Fibroblast of the conjunctiva (primary cell): ENCODE measurements at regions not wholly inside any gene's neighbourhood (a gene's known extent, or its start where the extent isn't known, plus 50 kb on each side); places are given as distances from the start of the nearest gene placed in this dataset.
A peak's percentile ranks its signal among the peaks of the same experiment; 100 is the strongest.
"Not testable (repeated sequence)": the region's sequence is repeated elsewhere in the genome, so short reads cannot be mapped to it uniquely, and the experiment has no call there.

Experiments
- DNase-seq: peaks from one replicate; pipeline ENCODE4 v3.0.0-alpha.2; 2010; ENCODE audit warnings: low read depth

GRCh38 chr10:21290499-21291160, 234.9 kb downstream of the SKIDA1 start:
- DNase-seq: no peak

GRCh38 chr10:21289961-21290360, 235.5 kb downstream of the SKIDA1 start:
- DNase-seq: no peak

- DNase-seq: no peak
Observed at GRCh38 chr10:21289271-21289670, 236.2 kb downstream of the SKIDA1 start.

- no peak for DNase-seq
Observed at GRCh38 chr10:21285742-21286331, 239.6 kb downstream of the SKIDA1 start.

- no peak for DNase-seq
Observed at GRCh38 chr10:21285207-21285606, 240.3 kb downstream of the SKIDA1 start.

- no peak for DNase-seq
Observed at GRCh38 chr10:21284301-21284700, 241.2 kb downstream of the SKIDA1 start.

- not testable (repeated sequence) for DNase-seq
Observed at GRCh38 chr10:21283053-21283452, 242.4 kb downstream of the SKIDA1 start.

GRCh38 chr10:21281765-21282484, 243.6 kb downstream of the SKIDA1 start:
- DNase-seq: no peak

GRCh38 chr10:21280971-21281572, 244.4 kb downstream of the SKIDA1 start:
- no peak for DNase-seq

- DNase-seq: no peak
Observed at GRCh38 chr10:21280037-21280436, 245.4 kb downstream of the SKIDA1 start.

- no peak for DNase-seq
Observed at GRCh38 chr10:21279217-21279575, 246.3 kb downstream of the SKIDA1 start.

GRCh38 chr10:21278491-21279216, 246.8 kb downstream of the SKIDA1 start:
- peak; percentile 91 for DNase-seq

- DNase-seq: no peak
Observed at GRCh38 chr10:21273400-21273968, 252.0 kb downstream of the SKIDA1 start.

- DNase-seq: no peak
Observed at GRCh38 chr10:21272643-21273399, 252.7 kb downstream of the SKIDA1 start.

- no peak for DNase-seq
Observed at GRCh38 chr10:21270976-21271375, 254.5 kb downstream of the SKIDA1 start.

- no peak for DNase-seq
Observed at GRCh38 chr10:21269289-21269688, 256.2 kb downstream of the SKIDA1 start.

- DNase-seq: no peak
Observed at GRCh38 chr10:21265622-21266021, 259.9 kb downstream of the SKIDA1 start.

GRCh38 chr10:21264271-21264670, 261.2 kb downstream of the SKIDA1 start:
- DNase-seq: no peak

GRCh38 chr10:21263839-21264238, 261.6 kb downstream of the SKIDA1 start:
- DNase-seq: no peak

GRCh38 chr10:21263263-21263803, 262.1 kb downstream of the SKIDA1 start:
- no peak for DNase-seq

GRCh38 chr10:21261842-21262294, 263.6 kb downstream of the SKIDA1 start:
- DNase-seq: no peak
